ENCODE measurements at regions not wholly inside any gene's neighbourhood (a gene's known extent, or its start where the extent isn't known, plus 50 kb on each side); places are given as distances from the start of the nearest gene placed in this dataset.

GRCh38 chr17:62887437-62887836, 78.6 kb upstream of the TANC2 start:
- TF ChIP-seq CTCF (IDR thresholded peaks at IDR 0.05; ENCODE audit: insufficient read depth, low read depth, low read length) = no peak
- H3K4me3 ChIP-seq (ENCODE audit: low read depth, low read length) = no peak overlapping the region
- no peak for DNase-seq (ENCODE audit: low read depth)

GRCh38 chr17:62884781-62885180, 76.7 kb upstream of the MARCHF10 start:
- no peak for DNase-seq (ENCODE audit: low read depth)
- H3K4me3 ChIP-seq (ENCODE audit: low read depth, low read length) = no peak overlapping the region
- TF ChIP-seq CTCF (IDR thresholded peaks at IDR 0.05; ENCODE audit: insufficient read depth, low read depth, low read length) = no peak

- DNase-seq (ENCODE audit: low read depth) = peak; percentile 44
- no peak overlapping the region for H3K4me3 ChIP-seq (ENCODE audit: low read depth, low read length)
- no peak for TF ChIP-seq CTCF (IDR thresholded peaks at IDR 0.05; ENCODE audit: insufficient read depth, low read depth, low read length)
Observed at GRCh38 chr17:62882878-62883277, 74.8 kb upstream of the MARCHF10 start.

GRCh38 chr17:62882284-62882683, 74.2 kb upstream of the MARCHF10 start:
- no peak for DNase-seq (ENCODE audit: low read depth)
- no peak overlapping the region for H3K4me3 ChIP-seq (ENCODE audit: low read depth, low read length)
- no peak for TF ChIP-seq CTCF (IDR thresholded peaks at IDR 0.05; ENCODE audit: insufficient read depth, low read depth, low read length)

- no peak for DNase-seq (ENCODE audit: low read depth)
- TF ChIP-seq CTCF (IDR thresholded peaks at IDR 0.05; ENCODE audit: insufficient read depth, low read depth, low read length) = no peak
- H3K4me3 ChIP-seq (ENCODE audit: low read depth, low read length) = no peak overlapping the region
Observed at GRCh38 chr17:62880120-62880519, 72.0 kb upstream of the MARCHF10 start.

- no peak overlapping the region for H3K4me3 ChIP-seq (ENCODE audit: low read depth, low read length)
- DNase-seq (ENCODE audit: low read depth) = peak; percentile 42
- TF ChIP-seq CTCF (IDR thresholded peaks at IDR 0.05; ENCODE audit: insufficient read depth, low read depth, low read length) = no peak
Observed at GRCh38 chr17:62876673-62877405, 68.7 kb upstream of the MARCHF10 start.

- TF ChIP-seq CTCF (IDR thresholded peaks at IDR 0.05; ENCODE audit: insufficient read depth, low read depth, low read length) = no peak
- no peak for DNase-seq (ENCODE audit: low read depth)
- no peak overlapping the region for H3K4me3 ChIP-seq (ENCODE audit: low read depth, low read length)
Observed at GRCh38 chr17:62876063-62876462, 67.9 kb upstream of the MARCHF10 start.
